DOHH2 (cell line): ENCODE measurements at regions not wholly inside any gene's neighbourhood (a gene's known extent, or its start where the extent isn't known, plus 50 kb on each side); places are given as distances from the start of the nearest gene placed in this dataset.

Experiments used
- H3F3A ChIP-seq: fragments of 200-600 bp; sonication (generic), shearing (Covaris generic); 2 replicates; pipeline ENCODE4 v1.6.0; 2016; ENCODE audit warnings: antibody characterized with exemption, mild to moderate bottlenecking; ENCODE audit not compliant: control insufficient read depth, insufficient read depth
- H3K27ac ChIP-seq: fragments of 200-600 bp; sonication (generic); 2 replicates; pipeline ENCODE4 v1.5.1; 2014; ENCODE audit warnings: low read depth, mild to moderate bottlenecking, low read length, moderate library complexity
- H3K27me3 ChIP-seq: fragments of 200-600 bp; sonication (generic); 2 replicates; pipeline ENCODE4 v1.6.1; 2014; ENCODE audit warnings: mild to moderate bottlenecking, low read length, mixed read lengths; ENCODE audit not compliant: control insufficient read depth
- H3K36me3 ChIP-seq: fragments of 200-600 bp; sonication (generic); 2 replicates; pipeline ENCODE4 v1.6.1; 2014; ENCODE audit warnings: mild to moderate bottlenecking, low read length, moderate library complexity, mixed read lengths; ENCODE audit not compliant: control insufficient read depth
- H3K4me1 ChIP-seq: fragments of 200-600 bp; sonication (generic); 2 replicates; pipeline ENCODE4 v1.6.1; 2014; ENCODE audit warnings: mild to moderate bottlenecking, low read length, mixed read lengths; ENCODE audit not compliant: control insufficient read depth
- H3K4me2 ChIP-seq: fragments of 200-600 bp; sonication (generic); 2 replicates; pipeline ENCODE4 v1.6.0; 2014; ENCODE audit warnings: mild to moderate bottlenecking, low read length, moderate library complexity
- H3K4me3 ChIP-seq: fragments of 200-600 bp; sonication (generic); 2 replicates; pipeline ENCODE4 v1.5.1; 2014; ENCODE audit warnings: mild to moderate bottlenecking, low read length, mixed read lengths
- H3K79me2 ChIP-seq: fragments of 200-600 bp; sonication (generic); 2 replicates; pipeline ENCODE4 v1.6.1; 2014; ENCODE audit warnings: mild to moderate bottlenecking, low read length, mixed read lengths; ENCODE audit not compliant: control insufficient read depth
- H3K9me2 ChIP-seq: fragments of 200-600 bp; sonication (generic); replicated peaks from 2 replicates; pipeline ENCODE4 v1.6.1; 2014; ENCODE audit warnings: mild to moderate bottlenecking, low read length, mixed read lengths; ENCODE audit not compliant: control insufficient read depth
- H3K9me3 ChIP-seq: fragments of 200-600 bp; sonication (generic); 2 replicates; pipeline ENCODE4 v1.6.1; 2014; ENCODE audit warnings: antibody characterized with exemption, low read length, mixed read lengths; ENCODE audit not compliant: control insufficient read depth, insufficient read depth
- H4K20me1 ChIP-seq: fragments of 200-600 bp; sonication (generic); 2 replicates; pipeline ENCODE4 v1.6.0; 2014; ENCODE audit warnings: low read depth, mild to moderate bottlenecking, antibody characterized with exemption, low read length, moderate library complexity; ENCODE audit not compliant: control insufficient read depth, insufficient read depth
- CTCF ChIP-seq: fragments of 200-600 bp; sonication (generic); IDR thresholded peaks from one replicate; pipeline ENCODE4 v1.5.1; 2014; ENCODE audit warnings: antibody characterized with exemption, mild to moderate bottlenecking, low read depth, low read length; ENCODE audit not compliant: poor library complexity, severe bottlenecking
- EZH2phosphoT487 ChIP-seq: fragments of 200-600 bp; sonication (generic); IDR thresholded peaks from 2 replicates; pipeline ENCODE4 v1.6.1; 2017; ENCODE audit warnings: borderline replicate concordance, mild to moderate bottlenecking, antibody characterized with exemption, low read length, moderate library complexity, mixed read lengths

DNA sequence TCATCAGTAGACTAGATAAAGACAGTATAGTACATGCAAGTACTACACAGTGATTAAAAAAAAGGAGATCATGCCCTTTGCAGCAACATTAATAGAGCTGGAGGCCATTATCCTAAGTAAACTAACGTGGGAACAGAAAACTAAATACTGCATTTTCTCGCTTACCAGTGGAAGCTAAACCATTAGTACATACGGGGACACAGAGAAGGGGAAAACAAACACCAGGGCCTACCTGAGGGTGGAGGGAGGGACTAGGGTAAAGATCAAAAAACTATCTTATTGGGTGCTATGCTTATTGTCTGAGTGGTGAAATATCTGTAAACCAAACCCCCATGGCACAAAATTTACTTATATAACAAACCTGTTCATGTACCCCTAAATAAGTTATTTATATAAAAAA lies 836.9 kb downstream of the SH3BGRL start:
- TF ChIP-seq CTCF (no peak), EZH2phosphoT487 (no peak)
- no peaks in the 10 kb centered on the region for H3K9me3 ChIP-seq

DNA sequence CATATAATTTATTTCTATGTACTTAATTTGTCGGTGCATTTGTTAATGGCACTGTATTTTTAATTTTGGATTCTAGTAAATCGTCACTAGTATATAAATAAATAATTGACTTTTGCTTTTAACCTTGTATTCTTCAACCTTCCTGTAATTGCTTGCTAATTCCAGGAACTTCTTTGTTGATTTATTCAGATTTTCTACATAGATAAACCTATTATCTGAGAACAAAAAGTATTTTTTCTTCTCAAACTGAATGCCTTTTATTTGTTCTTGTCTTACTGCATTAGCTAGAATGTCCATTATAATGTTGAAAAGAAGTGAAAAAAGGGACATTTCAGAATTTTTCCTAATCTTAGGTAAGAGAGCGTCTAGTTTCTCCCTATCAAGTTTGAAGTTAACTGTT lies 839.1 kb downstream of the SH3BGRL start:
- TF ChIP-seq CTCF (no peak), EZH2phosphoT487 (no peak)
- no peaks in the 10 kb centered on the region for H3K4me1 ChIP-seq
- H3K4me3 ChIP-seq: no peak overlapping the region
- no peak overlapping the region for H3K4me2 ChIP-seq
- H3K27ac ChIP-seq: no peak overlapping the region
- no peaks in the 10 kb centered on the region for H3K9me2 ChIP-seq
- no peaks in the 10 kb centered on the region for H3K27me3 ChIP-seq
- H3F3A ChIP-seq: no peaks in the 10 kb centered on the region
- H4K20me1 ChIP-seq: no peaks in the 10 kb centered on the region
- H3K79me2 ChIP-seq: no peaks in the 10 kb centered on the region
- H3K36me3 ChIP-seq: no peaks in the 10 kb centered on the region
- H3K9me3 ChIP-seq: no peaks in the 10 kb centered on the region

More for the DNA sequence above, 836.9 kb downstream of the SH3BGRL start:
- Histone ChIP-seq H4K20me1 (no peaks in the 10 kb centered on the region), H3K27me3 (no peaks in the 10 kb centered on the region), H3F3A (no peaks in the 10 kb centered on the region), H3K9me2 (no peaks in the 10 kb centered on the region), H3K27ac (no peak overlapping the region), H3K4me2 (no peak overlapping the region), H3K79me2 (no peaks in the 10 kb centered on the region), H3K36me3 (no peaks in the 10 kb centered on the region), H3K4me3 (no peak overlapping the region), H3K4me1 (no peaks in the 10 kb centered on the region)

DNA sequence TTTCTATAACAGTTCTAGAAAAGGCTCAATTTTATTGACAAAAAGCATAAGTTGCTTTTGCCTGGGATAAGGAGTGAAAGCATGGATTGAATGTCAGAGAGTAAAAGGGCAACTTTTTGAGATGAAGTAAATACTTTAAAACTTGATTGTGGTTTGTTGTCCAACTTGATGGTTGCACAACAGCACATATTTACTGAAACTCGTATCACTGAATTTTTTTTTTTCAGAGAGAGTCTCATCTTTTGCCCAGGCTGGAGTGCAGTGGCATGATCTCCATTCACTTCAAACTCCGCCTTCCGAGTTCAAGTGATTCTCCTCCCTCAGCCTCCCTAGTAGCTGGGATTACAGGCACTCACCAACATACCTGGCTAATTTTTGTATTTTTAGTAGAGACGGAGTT lies 856.8 kb downstream of the SH3BGRL start:
- Histone ChIP-seq H3K79me2 (no peaks in the 10 kb centered on the region), H3K9me3 (no peaks in the 10 kb centered on the region), H3K9me2 (no peaks in the 10 kb centered on the region), H3K4me1 (no peaks in the 10 kb centered on the region), H3K4me2 (no peak overlapping the region), H3K27me3 (no peaks in the 10 kb centered on the region), H4K20me1 (no peaks in the 10 kb centered on the region), H3F3A (no peaks in the 10 kb centered on the region), H3K27ac (no peak overlapping the region), H3K4me3 (no peak overlapping the region), H3K36me3 (no peaks in the 10 kb centered on the region)
- TF ChIP-seq EZH2phosphoT487: no peak
- TF ChIP-seq CTCF: no peak

- Histone ChIP-seq H3K9me3 (no peaks in the 10 kb centered on the region), H4K20me1 (no peaks in the 10 kb centered on the region), H3K4me3 (no peak overlapping the region), H3K4me1 (no peaks in the 10 kb centered on the region), H3F3A (no peaks in the 10 kb centered on the region), H3K4me2 (no peak overlapping the region), H3K79me2 (no peaks in the 10 kb centered on the region), H3K27me3 (no peaks in the 10 kb centered on the region), H3K9me2 (no peaks in the 10 kb centered on the region), H3K27ac (no peak overlapping the region), H3K36me3 (no peaks in the 10 kb centered on the region)
- TF ChIP-seq EZH2phosphoT487 (no peak), CTCF (no peak)
Measured at GRCh38 chrX:82070948-82071347, 869.0 kb downstream of the SH3BGRL start.
